ENCODE measurements at regions not wholly inside any gene's neighbourhood (a gene's known extent, or its start where the extent isn't known, plus 50 kb on each side); places are given as distances from the start of the nearest gene placed in this dataset.

DNA sequence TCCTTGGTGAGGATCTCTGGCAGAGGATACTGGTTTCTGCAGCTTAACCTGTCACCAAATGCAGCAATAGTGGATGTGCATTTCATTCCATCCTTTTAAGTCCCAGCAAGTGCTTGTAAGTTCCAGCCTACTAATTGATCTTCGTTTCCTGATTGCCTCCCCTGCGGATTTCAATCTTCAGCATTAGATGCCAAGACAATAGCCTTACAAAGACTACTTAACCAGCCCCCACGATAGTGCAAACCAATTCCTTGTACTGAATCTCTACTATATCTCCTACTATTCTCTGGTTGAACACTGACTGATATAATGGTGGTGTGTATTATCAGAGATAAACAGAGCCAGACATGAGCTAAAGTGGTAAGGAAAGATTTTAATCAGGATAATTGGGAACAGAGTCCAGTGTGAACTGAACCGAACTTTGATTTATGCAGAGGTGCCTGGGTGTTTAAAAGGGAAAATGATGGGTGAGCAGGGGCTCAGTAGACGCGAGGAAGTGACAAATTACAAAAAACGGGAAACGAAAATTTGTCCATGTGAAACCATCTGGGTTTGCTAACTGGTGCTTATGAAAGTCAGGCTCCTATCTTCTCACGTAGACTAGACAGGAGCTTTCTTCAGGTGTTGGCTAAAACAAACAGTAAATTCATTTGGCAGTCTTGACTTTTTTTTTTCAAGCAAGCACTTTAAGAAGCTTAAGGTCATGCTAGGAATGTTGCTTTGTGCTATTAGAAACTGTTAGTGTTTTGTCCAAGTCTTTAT lies 106.9 kb upstream of the ST8SIA4 start:
- Histone ChIP-seq H3K56ac (ENCODE audit: insufficient read length, low read depth, low read length) (no peak overlapping the region), H2BK120ac (ENCODE audit: low read depth, low read length, poor library complexity, severe bottlenecking) (no peak overlapping the region), H2BK5ac (ENCODE audit: insufficient read length, low read length) (no peak overlapping the region), H3K4me2 (ENCODE audit: insufficient read depth, insufficient read length, low read length) (no peak overlapping the region), H2AK5ac (ENCODE audit: insufficient read length, low read length) (no peak overlapping the region), H3K79me2 (ENCODE audit: insufficient read depth, low read length) (no peaks in the 10 kb centered on the region), H3K27ac (ENCODE audit: insufficient read length, low read depth, low read length) (no peak overlapping the region), H3K23me2 (ENCODE audit: insufficient read length, low read depth, low read length, poor library complexity, severe bottlenecking) (no peaks in the 10 kb centered on the region), H4K5ac (ENCODE audit: insufficient read length, low read depth, low read length) (no peak overlapping the region), H2BK15ac (ENCODE audit: low read depth, low read length) (no peak overlapping the region), H2AFZ (ENCODE audit: low read length) (no peak overlapping the region), H3K18ac (ENCODE audit: insufficient read length, low read depth, low read length) (no peak overlapping the region), H3K9ac (ENCODE audit: extremely low read depth, insufficient read length, low read length) (no peak overlapping the region), H4K20me1 (ENCODE audit: control insufficient read depth, insufficient read depth, insufficient read length) (no peaks in the 10 kb centered on the region), H3K9me3 (ENCODE audit: control insufficient read depth, low read depth, low read length) (no peaks in the 10 kb centered on the region), H3T11ph (ENCODE audit: low read length) (no peak overlapping the region), H2BK20ac (ENCODE audit: low read depth, low read length, poor library complexity, severe bottlenecking) (no peak overlapping the region), H3K4me1 (ENCODE audit: insufficient read depth, low read length) (no peaks in the 10 kb centered on the region), H2BK12ac (ENCODE audit: insufficient read length, low read depth, low read length) (no peak overlapping the region), H4K91ac (ENCODE audit: insufficient read length, low read depth, low read length) (no peak overlapping the region), H3K27me3 (ENCODE audit: insufficient read depth, low read length) (no peaks in the 10 kb centered on the region), H3K23ac (ENCODE audit: insufficient read length, low read depth, low read length) (no peak overlapping the region), H3K4ac (ENCODE audit: low read depth, low read length) (no peak overlapping the region), H3K14ac (ENCODE audit: insufficient read depth, low read length) (no peak overlapping the region), H4K8ac (replicated peaks; ENCODE audit: insufficient read length, low read depth, low read length) (no peak overlapping the region), H3K79me1 (ENCODE audit: insufficient read depth, low read depth, low read length, poor library complexity, severe bottlenecking) (no peaks in the 10 kb centered on the region)
- H3K9me3 Mint-ChIP-seq: peaks cover 0 to 10% of the 10 kb centered on the region in 2 experiments; a peak in 3 of 5 replicates
- H3K4me3 Mint-ChIP-seq: no peak overlapping the region
- peaks cover 0 to 4% (median 0%) of the 10 kb centered on the region in 3 experiments; a peak in 1 of 7 replicates for H3K36me3 Mint-ChIP-seq (ENCODE audit: insufficient read depth in 1 of 3, low read depth in 3 of 3)
- WGBS (ENCODE audit: extremely low coverage, insufficient read length, low lambda C conversion rate): no CpG with 5 or more reads among the region's 9 CpGs
- TF ChIP-seq, protein P1, sequence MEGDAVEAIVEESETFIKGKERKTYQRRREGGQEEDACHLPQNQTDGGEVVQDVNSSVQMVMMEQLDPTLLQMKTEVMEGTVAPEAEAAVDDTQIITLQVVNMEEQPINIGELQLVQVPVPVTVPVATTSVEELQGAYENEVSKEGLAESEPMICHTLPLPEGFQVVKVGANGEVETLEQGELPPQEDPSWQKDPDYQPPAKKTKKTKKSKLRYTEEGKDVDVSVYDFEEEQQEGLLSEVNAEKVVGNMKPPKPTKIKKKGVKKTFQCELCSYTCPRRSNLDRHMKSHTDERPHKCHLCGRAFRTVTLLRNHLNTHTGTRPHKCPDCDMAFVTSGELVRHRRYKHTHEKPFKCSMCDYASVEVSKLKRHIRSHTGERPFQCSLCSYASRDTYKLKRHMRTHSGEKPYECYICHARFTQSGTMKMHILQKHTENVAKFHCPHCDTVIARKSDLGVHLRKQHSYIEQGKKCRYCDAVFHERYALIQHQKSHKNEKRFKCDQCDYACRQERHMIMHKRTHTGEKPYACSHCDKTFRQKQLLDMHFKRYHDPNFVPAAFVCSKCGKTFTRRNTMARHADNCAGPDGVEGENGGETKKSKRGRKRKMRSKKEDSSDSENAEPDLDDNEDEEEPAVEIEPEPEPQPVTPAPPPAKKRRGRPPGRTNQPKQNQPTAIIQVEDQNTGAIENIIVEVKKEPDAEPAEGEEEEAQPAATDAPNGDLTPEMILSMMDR (conservative IDR thresholded peaks at IDR 0.05): no peak
- peaks cover 7% of the 10 kb centered on the region in 2 experiments for H3K4me1 Mint-ChIP-seq
- no peak for DNase-seq
- no peaks in the 10 kb centered on the region for H3K27me3 Mint-ChIP-seq (ENCODE audit: low read depth)
- no peak overlapping the region for H3K27ac Mint-ChIP-seq

Measured in H9 (cell line).